ENCODE measurements at regions not wholly inside any gene's neighbourhood (a gene's known extent, or its start where the extent isn't known, plus 50 kb on each side); places are given as distances from the start of the nearest gene placed in this dataset.

GRCh38 chr6:91487696-91488392 is 901.0 kb upstream of the MAP3K7 start:
- no peak for DNase-seq

GRCh38 chr6:91486200-91486599 is 899.3 kb upstream of the MAP3K7 start:
- DNase-seq: no peak

GRCh38 chr6:91485047-91485446 is 898.2 kb upstream of the MAP3K7 start:
- DNase-seq: no peak

GRCh38 chr6:91483415-91484105 is 896.7 kb upstream of the MAP3K7 start:
- DNase-seq: no peak

- DNase-seq: no peak
Observed at GRCh38 chr6:91482498-91482897, 895.6 kb upstream of the MAP3K7 start.

GRCh38 chr6:91480402-91480801 is 893.5 kb upstream of the MAP3K7 start:
- DNase-seq: no peak

GRCh38 chr6:91477688-91478087 is 890.8 kb upstream of the MAP3K7 start:
- DNase-seq: no peak

- no peak for DNase-seq
Observed at GRCh38 chr6:91476000-91476399, 889.1 kb upstream of the MAP3K7 start.

GRCh38 chr6:91465393-91465792 is 878.5 kb upstream of the MAP3K7 start:
- no peak for DNase-seq

- DNase-seq: no peak
Observed at GRCh38 chr6:91464718-91465117, 877.8 kb upstream of the MAP3K7 start.

- no peak for DNase-seq
Observed at GRCh38 chr6:91464201-91464600, 877.3 kb upstream of the MAP3K7 start.

- DNase-seq: no peak
Observed at GRCh38 chr6:91462241-91462640, 875.4 kb upstream of the MAP3K7 start.

GRCh38 chr6:91453224-91453878 is 866.5 kb upstream of the MAP3K7 start:
- no peak for DNase-seq

- no peak for DNase-seq
Observed at GRCh38 chr6:91449539-91449938, 862.7 kb upstream of the MAP3K7 start.

GRCh38 chr6:91447530-91448254 is 860.8 kb upstream of the MAP3K7 start:
- DNase-seq: no peak

GRCh38 chr6:91447081-91447480 is 860.2 kb upstream of the MAP3K7 start:
- no peak for DNase-seq

- DNase-seq: no peak
Observed at GRCh38 chr6:91443405-91443804, 856.5 kb upstream of the MAP3K7 start.

GRCh38 chr6:91442342-91442741 is 855.5 kb upstream of the MAP3K7 start:
- DNase-seq: no peak

- DNase-seq: no peak
Observed at GRCh38 chr6:91438570-91438969, 851.7 kb upstream of the MAP3K7 start.

GRCh38 chr6:91437315-91437729 is 850.5 kb upstream of the MAP3K7 start:
- DNase-seq: no peak

GRCh38 chr6:91436448-91436847 is 849.6 kb upstream of the MAP3K7 start:
- DNase-seq: no peak

GRCh38 chr6:91435630-91436029 is 848.8 kb upstream of the MAP3K7 start:
- no peak for DNase-seq

- no peak for DNase-seq
Observed at GRCh38 chr6:91434576-91434975, 847.7 kb upstream of the MAP3K7 start.
